ENCODE measurements at regions not wholly inside any gene's neighbourhood (a gene's known extent, or its start where the extent isn't known, plus 50 kb on each side); places are given as distances from the start of the nearest gene placed in this dataset.

DNA sequence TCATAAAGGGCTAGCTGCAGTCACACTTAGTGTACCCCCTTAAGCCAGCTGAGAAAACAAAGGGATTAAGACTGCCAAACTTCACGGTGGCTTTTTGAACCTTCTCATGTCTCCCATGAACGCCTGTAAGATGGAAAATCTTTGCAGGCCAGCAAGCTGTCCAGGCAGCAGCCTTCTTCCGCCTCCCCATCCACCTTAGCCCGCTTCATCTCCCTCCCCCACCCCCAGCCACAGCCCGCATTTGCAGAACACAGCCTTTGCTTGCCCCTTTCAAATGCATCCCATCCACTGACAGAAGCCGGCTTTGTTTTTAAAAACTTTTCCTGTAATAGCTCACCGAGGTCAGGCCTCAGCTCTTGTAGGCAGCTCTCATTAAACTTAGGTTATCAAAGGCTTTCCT lies 113.8 kb upstream of the FAM9B start:
- DNase-seq (ENCODE audit: low read depth, low spot score): no peak

DNA sequence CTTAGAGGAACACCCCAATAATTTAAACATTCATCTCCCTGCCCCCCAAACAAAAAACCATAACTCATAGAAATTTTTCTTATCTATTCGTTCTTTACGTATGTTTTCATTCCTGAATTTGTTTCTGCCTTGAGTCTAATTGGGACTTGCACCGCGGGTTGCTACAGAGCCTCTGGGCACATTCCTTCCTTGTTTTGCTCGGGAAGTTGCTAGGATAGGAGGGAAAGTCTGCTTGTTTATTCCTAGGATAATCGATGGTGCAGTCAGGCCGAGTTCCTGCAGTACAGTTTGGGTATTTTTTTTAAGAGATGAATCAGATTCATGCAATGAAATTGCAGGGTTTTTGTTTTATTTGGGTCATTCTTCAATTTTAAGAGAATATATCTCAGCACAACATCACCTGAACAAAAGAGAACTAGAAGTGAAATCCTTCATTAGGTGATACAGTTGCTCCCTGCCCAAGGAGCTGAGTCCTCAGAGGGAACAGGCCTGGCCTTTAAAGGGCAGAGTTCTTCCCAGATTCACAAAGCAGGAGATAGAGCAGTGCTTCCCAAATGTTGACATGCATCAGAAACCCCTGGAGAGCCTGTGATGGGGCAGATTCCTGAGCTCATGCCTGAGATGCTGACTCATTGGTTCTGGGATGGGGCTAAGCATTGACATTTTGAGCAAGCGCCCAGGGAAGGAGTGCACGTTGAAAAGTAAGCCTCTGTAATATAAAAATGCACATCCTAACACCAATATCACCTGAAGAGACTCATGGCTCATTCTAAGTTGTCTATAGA lies 114.9 kb upstream of the FAM9B start:
- no peak for DNase-seq (ENCODE audit: low read depth, low spot score)

DNA sequence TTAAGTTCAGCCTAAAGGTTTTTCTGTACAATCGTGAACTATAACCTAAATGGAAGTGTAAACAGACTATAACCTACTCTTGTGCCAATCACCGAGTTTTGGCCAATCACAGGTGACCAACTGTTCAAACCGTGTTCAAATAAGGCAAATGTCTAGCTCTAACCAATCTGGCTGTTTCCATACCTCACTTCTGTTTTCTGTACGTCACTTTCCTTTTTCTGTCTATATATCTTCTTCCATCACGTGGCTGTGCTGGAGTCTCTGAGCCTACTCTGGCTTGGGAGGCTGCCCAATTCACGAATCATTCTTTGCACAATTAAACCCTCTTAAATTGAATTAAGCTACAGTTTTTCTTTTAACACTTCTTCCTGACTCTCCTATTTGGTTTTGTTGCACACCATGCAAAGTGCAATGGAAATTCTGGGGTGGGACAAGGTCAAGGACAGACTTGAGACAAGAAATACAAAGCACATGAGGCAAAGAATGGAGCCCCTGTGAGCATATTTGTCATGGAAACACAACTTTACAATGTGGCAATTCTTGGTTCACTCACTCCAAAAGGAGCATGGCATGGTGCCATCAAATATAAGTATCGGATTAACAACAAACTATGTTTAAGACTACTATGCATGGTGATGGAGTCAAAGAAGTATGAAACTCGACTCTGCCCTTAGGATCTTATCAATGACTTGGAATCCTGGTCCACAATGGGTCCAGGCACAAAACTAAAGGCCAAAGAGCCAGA lies 115.7 kb upstream of the FAM9B start:
- DNase-seq (ENCODE audit: low read depth, low spot score): no peak

DNA sequence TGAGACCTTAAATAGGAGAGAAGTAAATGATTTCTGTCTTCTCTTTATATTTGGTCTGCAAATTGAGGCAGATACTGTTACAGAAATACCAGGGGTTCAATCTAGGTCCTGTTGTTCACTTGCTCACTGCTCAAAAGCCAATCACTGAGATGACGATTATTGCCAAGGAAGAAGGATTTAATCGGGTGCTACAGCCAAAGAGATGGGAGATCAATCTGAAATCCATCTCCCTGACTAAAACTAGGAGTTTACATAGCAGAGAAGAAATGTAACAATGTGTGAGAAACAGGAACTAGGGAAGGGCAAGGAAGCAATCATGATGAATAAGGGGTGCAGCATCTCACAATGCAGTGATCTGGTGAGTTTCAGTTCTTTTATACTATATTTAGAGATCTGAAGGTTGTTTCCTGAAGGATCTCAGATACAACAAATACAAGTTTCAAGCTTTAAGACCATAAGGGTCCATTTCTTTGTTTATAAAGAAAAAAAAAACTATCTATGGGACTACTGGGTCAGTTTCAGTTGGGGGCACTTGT lies 117.9 kb upstream of the FAM9B start:
- DNase-seq (ENCODE audit: low read depth, low spot score): no peak

DNA sequence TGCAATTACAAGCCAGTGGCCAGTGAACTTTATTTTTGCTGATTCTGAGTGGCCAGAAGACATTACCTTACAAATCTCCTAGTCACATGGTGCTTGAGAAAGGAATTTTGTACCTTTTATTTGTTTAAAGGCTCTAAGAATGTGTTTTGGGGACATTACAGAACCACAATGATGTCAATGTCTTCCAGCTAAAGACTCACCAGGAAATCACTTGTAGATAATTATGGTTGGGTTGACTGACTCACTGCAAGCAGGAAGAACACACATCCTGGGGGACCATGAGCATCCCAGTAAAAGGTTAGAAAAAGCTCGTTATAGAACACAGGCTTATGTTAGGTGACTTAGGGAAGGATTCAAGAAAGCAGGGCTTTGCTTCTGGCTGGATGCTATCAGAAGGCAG lies 119.4 kb upstream of the FAM9B start:
- DNase-seq (ENCODE audit: low read depth, low spot score): no peak

DNA sequence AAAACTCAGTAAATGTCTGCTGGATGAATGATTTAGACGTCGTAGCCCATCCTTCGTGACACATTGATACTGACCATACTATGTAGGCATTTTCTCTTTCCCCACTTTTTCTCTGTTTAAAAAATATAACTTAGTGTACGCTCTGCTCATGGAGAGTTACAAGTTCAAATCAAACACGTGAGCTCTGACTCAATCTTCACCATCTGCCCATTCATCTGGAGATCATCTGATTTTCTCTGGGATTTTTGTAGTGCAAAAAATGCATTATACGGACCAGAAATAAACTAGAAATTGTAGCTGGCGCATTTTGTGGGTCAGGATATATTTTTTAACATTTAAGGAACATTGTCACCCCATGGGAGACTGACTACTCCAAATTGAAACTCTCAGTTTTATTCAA lies 124.7 kb upstream of the FAM9B start:
- DNase-seq (ENCODE audit: low read depth, low spot score): no peak

DNA sequence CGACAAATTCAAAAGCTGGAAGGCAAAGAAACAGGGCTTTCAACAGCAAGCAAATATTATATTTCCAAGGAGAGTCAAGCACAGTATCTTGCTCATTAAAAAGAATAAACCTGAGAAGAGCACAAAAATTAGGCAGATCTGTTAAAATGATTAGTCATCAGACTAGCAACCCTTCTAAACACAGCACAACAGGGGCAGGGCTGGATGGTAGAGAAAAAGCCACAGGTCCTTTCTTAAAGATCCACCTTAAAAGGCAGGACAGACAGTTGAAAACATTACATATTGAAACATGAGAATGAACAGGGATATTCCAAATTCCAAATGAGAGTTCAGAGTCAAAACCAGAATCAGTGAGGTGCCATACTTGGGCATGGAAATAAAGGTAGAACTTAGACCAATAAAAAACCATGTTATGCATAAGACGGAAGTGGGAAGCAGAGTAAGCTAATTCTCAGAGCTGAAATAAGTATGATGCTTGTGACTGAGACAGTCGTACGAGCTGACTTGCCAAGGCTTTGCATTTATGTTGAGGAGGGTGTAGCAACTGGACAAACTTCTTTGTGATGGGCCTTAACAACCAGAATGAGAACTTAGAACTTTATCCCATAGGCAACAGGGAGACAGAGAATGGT lies 126.9 kb upstream of the FAM9B start:
- DNase-seq (ENCODE audit: low read depth, low spot score): no peak

DNA sequence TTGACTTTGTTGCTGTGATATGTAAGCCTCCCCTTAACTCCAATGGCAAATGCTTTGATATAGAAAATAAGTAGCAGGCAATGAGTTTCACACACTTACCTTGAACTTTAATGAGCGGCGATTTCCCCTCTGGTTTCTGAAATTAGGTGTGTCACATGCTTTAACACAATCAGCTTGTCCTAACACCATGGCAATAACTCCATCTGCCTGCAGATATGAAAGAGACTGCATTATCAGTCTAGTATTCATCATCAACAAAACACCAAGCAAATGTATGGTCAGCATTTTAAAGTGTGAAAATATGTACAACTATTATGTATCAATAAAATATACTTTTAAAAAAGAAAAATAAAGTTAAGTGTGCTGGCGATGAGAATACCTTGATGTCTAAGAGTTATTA lies 128.8 kb upstream of the FAM9B start:
- DNase-seq (ENCODE audit: low read depth, low spot score): no peak

DNA sequence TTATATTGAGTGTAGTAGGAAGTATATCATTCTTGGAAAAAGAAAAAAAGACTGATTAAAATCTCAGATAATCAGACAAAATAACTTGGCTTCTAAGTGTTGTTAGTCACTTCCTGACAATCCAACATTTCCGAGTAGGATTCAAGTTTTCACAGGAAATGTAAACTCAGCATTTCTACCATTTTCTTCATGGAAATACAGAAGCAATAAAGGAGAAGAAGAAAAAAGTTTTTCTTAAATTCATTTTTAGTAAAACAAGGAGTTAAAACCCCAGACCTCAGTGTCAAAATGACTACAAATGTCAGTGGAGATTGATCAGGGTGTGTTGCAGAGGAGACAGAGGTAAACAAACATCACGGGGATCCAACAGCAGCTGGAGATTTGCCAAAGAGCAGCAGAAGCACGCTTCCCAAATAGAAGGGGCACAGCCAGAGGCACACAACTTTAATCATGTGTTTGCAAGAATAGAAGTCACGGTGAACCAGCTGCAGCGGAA lies 129.3 kb upstream of the FAM9B start:
- no peak for DNase-seq (ENCODE audit: low read depth, low spot score)

DNA sequence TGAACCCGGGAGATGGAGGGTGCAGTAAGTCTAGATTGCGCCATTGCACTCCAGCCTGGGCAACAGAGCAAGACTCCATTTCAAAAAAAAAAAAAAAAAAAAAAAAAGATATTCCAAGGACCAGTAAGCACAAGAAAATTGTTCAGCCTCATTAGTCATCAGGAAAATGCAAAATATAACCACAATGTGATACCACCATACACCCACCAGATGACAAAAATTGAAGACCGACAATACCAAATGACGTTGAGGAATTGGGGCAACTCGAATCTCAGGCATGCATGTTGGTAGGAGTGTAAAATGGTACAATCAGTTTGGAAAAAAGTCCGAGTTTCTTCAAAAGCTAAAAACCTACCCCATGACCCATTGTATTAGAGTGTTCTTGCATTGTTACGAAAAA lies 130.2 kb upstream of the FAM9B start:
- DNase-seq (ENCODE audit: low read depth, low spot score): no peak

DNA sequence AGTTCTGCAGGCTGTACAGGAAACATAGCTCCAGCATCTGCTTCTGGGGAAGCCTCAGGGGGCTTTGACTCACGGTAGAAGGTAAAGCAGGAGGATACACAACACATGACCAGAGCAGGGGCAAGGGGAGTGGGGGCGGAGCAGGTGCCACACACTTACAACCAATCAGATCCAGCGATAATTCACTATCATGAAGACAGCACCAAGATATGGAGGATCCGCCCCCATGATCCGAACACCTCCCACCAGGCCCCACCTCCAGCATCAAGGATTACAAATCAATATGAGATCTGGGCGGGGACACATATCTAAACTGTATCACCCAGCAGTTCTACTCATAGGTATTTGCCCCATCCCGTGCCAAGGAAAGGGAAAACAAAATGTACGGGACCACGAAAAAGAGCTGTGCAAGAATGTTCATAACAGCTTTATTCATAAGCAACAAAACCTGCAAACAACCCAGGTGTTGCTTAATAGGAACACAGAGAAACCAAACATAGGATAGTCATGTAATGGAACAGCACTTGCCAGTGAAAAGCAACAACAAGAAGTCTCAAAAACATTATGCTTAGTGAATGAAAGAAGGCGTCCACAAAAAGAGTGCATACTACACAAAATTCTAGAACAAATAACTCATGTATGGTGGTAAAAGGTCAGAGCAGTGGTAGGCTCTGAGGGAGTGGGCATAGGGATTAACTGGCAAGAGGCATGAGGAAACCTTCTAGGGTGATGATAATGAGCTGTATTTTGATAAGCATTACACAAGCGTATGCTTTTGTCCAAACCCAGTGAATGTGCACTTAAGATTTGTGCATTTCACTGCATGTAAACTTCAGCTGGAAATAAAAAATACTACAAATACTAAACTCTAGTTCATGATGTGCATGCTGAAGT lies 130.9 kb upstream of the FAM9B start:
- no peak for DNase-seq (ENCODE audit: low read depth, low spot score)

DNA sequence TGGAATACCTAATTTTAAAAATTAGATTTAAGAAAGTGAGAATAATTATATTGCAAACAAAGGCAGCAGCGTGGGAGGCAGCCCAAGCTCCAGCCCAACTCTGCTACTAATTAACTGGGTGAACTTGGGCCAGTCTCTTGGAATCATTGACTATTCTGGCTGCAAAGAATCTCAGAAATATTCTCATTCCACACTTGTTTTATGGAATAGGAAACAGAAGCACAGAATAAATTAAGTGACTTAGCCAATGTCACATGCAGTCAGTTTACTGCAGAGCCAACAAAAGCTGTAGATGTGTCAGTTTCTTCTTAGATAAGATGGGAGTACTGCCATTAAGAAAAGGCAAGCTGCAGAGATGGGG lies 132.6 kb upstream of the FAM9B start:
- DNase-seq (ENCODE audit: low read depth, low spot score): no peak

DNA sequence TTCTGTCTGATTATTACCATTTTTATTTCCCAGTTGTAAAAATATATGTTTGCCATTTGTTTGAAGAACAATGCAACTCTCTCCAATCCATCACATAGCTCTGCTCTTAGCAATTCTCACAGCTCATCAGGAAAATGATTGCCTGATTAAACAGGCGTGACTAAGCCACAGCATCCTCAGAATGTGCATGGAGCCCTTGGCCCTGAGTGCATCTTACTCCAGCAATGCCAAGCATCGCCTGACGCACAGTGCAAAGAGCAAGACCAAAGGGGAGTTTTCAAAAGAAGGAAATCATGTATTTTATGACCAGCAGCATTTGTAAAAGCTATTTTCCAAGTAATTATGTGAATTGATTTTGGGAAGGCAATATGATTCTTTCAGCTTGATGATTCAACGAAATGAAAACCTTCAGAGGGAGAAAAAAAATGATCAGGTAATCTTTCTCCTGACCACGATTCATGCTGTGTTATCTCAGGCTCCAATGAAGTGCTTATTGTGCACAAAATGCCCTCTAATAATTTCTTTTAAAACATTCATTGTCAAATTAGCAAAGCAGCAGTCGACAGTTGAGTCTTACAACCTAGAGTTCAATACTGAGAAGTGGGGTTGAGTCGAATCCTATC lies 138.0 kb upstream of the FAM9B start:
- DNase-seq (ENCODE audit: low read depth, low spot score): no peak

DNA sequence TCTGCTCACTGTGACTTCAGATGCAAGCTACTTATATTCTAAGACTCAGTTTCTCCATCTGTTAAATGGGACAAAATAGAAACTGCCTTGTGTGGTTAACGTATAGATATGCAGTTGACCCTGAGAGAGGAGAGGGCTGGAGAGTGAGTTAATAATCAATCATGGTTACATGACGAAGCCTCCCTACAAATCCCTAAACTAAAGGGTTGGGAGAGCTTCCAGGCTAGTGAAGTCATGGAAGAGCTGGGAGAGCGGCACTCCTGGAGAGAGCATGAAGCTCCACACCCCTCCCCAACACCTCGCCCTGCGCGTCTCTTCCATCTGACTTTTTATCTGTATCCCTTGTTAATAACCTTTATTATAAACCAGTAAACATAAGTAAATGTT lies 138.5 kb upstream of the FAM9B start:
- no peak for DNase-seq (ENCODE audit: low read depth, low spot score)

- no peak for DNase-seq (ENCODE audit: low read depth, low spot score)
These were observed 146.7 kb upstream of the FAM9B start for GRCh38 chrX:9180623-9181022.

GRCh38 chrX:9182041-9182440 lies 148.1 kb upstream of the FAM9B start:
- DNase-seq (ENCODE audit: low read depth, low spot score): no peak

- DNase-seq (ENCODE audit: low read depth, low spot score): no peak
These were observed 149.6 kb upstream of the FAM9B start for GRCh38 chrX:9183481-9183880.

DNA sequence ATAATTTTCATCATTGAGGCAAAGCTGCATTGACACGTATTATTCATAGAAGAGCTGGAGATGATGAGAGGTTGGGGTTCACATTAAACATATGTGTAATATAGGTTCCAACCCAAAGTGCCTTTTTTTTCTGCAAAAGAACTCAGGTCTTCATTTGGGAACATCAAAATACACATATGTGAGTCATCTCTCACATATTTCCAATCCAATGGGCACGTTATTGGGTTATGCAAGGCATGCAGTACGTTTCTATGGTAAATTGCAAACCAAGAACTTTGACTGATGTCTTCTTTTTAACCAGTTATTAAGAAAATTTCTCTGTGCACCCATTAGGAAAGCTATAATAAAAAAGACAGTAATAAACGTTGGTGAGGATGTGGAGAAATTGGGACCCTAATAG lies 150.3 kb upstream of the FAM9B start:
- no peak for DNase-seq (ENCODE audit: low read depth, low spot score)

DNA sequence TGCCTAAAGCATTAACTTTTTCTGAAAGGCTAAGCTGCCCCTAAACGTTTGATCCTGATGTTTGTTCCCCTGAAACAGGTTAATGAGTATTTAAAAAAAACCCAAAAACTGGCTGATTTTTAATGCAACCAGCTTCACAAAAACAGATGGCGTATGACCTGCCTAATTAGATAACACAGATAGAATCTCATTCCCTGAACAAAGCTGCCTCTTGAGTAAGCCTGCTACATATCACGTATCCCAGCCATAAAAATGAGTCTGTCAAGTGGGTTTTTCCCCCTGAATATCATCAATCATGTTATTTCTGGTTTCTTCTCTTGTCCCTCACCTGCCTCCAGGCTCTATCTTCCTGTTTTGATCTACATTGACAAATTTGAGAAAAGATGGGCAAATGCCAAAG lies 154.2 kb upstream of the FAM9B start:
- no peak for DNase-seq (ENCODE audit: low read depth, low spot score)

GRCh38 chrX:9189286-9189685 lies 155.4 kb upstream of the FAM9B start:
- no peak for DNase-seq (ENCODE audit: low read depth, low spot score)

DNA sequence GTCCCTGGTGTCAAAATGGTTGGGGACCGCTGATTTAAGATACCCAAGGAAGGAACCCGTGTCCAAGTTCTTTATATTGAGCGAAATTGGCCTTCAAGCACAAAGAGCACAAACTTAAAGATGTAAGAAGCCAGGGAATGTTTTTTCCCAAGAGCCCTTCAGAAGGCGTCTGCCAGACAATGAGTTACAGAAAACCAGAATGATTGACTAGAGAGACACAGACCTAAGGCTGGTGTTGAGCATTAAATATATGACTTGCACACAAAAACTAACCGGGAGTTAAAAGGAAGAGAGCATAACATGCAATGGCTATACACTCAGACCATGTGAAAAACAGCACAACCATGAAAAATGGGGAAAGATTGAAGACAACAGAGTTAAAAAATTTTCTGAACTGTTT lies 157.5 kb upstream of the FAM9B start:
- no peak for DNase-seq (ENCODE audit: low read depth, low spot score)

All from smooth muscle cell of the brain vasculature (primary cell).